ENCODE measurements at regions not wholly inside any gene's neighbourhood (a gene's known extent, or its start where the extent isn't known, plus 50 kb on each side); places are given as distances from the start of the nearest gene placed in this dataset.

- H3K4me3 ChIP-seq (ENCODE audit: low read depth, low read length) = no peak overlapping the region
- TF ChIP-seq MAX (IDR thresholded peaks at IDR 0.05; ENCODE audit: low read depth, low read length) (no peak), POLR2A (IDR thresholded peaks at IDR 0.05; ENCODE audit: extremely low read depth, insufficient read length) (no peak), CTCF (IDR thresholded peaks at IDR 0.05; ENCODE audit: low read depth, low read length) (no peak), MYC (IDR thresholded peaks at IDR 0.05; ENCODE audit: low read depth, low read length) (no peak)
- DNase-seq (ENCODE audit: low read depth) = no peak
Measured at GRCh38 chr3:134710313-134710680, 59.5 kb upstream of the KY start.

GRCh38 chr3:134711284-134711683 lies 60.5 kb upstream of the KY start:
- H3K4me3 ChIP-seq (ENCODE audit: low read depth, low read length) = no peak overlapping the region
- TF ChIP-seq MYC (IDR thresholded peaks at IDR 0.05; ENCODE audit: low read depth, low read length) = no peak
- no peak for TF ChIP-seq CTCF (IDR thresholded peaks at IDR 0.05; ENCODE audit: low read depth, low read length)
- no peak for TF ChIP-seq MAX (IDR thresholded peaks at IDR 0.05; ENCODE audit: low read depth, low read length)
- no peak for TF ChIP-seq POLR2A (IDR thresholded peaks at IDR 0.05; ENCODE audit: extremely low read depth, insufficient read length)
- peak; percentile 8 for DNase-seq (ENCODE audit: low read depth)

- TF ChIP-seq MYC (IDR thresholded peaks at IDR 0.05; ENCODE audit: low read depth, low read length) (no peak), MAX (IDR thresholded peaks at IDR 0.05; ENCODE audit: low read depth, low read length) (no peak), POLR2A (IDR thresholded peaks at IDR 0.05; ENCODE audit: extremely low read depth, insufficient read length) (no peak), CTCF (IDR thresholded peaks at IDR 0.05; ENCODE audit: low read depth, low read length) (no peak)
- DNase-seq (ENCODE audit: low read depth) = no peak
- H3K4me3 ChIP-seq (ENCODE audit: low read depth, low read length) = no peak overlapping the region
Measured at GRCh38 chr3:134713671-134714070, 62.8 kb upstream of the KY start.

- H3K4me3 ChIP-seq (ENCODE audit: low read depth, low read length) = no peak overlapping the region
- no peak for DNase-seq (ENCODE audit: low read depth)
- TF ChIP-seq MYC (IDR thresholded peaks at IDR 0.05; ENCODE audit: low read depth, low read length) (no peak), POLR2A (IDR thresholded peaks at IDR 0.05; ENCODE audit: extremely low read depth, insufficient read length) (no peak), MAX (IDR thresholded peaks at IDR 0.05; ENCODE audit: low read depth, low read length) (no peak), CTCF (IDR thresholded peaks at IDR 0.05; ENCODE audit: low read depth, low read length) (no peak)
Measured at GRCh38 chr3:134718726-134719125, 67.9 kb upstream of the KY start.

GRCh38 chr3:134721214-134721613 lies 70.4 kb upstream of the KY start:
- no peak overlapping the region for H3K4me3 ChIP-seq (ENCODE audit: low read depth, low read length)
- TF ChIP-seq POLR2A (IDR thresholded peaks at IDR 0.05; ENCODE audit: extremely low read depth, insufficient read length) (no peak), MYC (IDR thresholded peaks at IDR 0.05; ENCODE audit: low read depth, low read length) (no peak), MAX (IDR thresholded peaks at IDR 0.05; ENCODE audit: low read depth, low read length) (no peak), CTCF (IDR thresholded peaks at IDR 0.05; ENCODE audit: low read depth, low read length) (no peak)
- DNase-seq (ENCODE audit: low read depth) = peak; percentile 46

GRCh38 chr3:134722969-134723368 lies 72.1 kb upstream of the EPHB1 start:
- DNase-seq (ENCODE audit: low read depth) = no peak
- H3K4me3 ChIP-seq (ENCODE audit: low read depth, low read length) = no peak overlapping the region
- TF ChIP-seq MYC (IDR thresholded peaks at IDR 0.05; ENCODE audit: low read depth, low read length) (no peak), CTCF (IDR thresholded peaks at IDR 0.05; ENCODE audit: low read depth, low read length) (no peak), POLR2A (IDR thresholded peaks at IDR 0.05; ENCODE audit: extremely low read depth, insufficient read length) (no peak), MAX (IDR thresholded peaks at IDR 0.05; ENCODE audit: low read depth, low read length) (no peak)

Data from NB4 (cell line).